ENCODE measurements at regions not wholly inside any gene's neighbourhood (a gene's known extent, or its start where the extent isn't known, plus 50 kb on each side); places are given as distances from the start of the nearest gene placed in this dataset.

DNA sequence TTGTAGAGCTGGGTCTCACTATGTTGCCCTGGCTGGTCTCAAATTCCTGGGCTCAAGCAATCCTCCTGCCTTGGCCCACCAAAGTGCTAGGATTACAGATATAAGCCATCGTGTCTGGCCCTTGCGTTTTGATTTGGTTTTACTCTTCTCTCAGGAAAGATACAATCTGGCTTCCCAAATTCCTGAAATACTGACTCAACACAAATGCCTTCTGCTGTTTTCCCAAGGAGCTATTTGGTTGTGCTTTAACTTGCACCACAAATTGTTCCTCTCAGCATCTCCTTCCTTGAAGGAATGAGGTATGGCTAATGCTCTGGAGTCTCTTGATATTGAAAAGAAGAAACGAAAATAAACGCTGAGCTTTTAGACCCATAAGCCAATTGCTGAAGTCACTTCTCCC lies 110.0 kb upstream of the PAX6 start:
- Histone ChIP-seq H3K4me3 (no peak overlapping the region), H3K36me3 (no peaks in the 10 kb centered on the region), H3K9me3 (ENCODE audit: low read depth) (no peaks in the 10 kb centered on the region), H3K4me1 (ENCODE audit: low read depth) (no peaks in the 10 kb centered on the region), H3K27ac (no peak overlapping the region), H3K27me3 (peaks cover 25% of the 10 kb centered on the region)
- peak in 1 of 2 donors; percentile 34 for DNase-seq (ENCODE audit: low read depth in 1 of 2, low spot score in 1 of 2)
- TF ChIP-seq, protein P1, sequence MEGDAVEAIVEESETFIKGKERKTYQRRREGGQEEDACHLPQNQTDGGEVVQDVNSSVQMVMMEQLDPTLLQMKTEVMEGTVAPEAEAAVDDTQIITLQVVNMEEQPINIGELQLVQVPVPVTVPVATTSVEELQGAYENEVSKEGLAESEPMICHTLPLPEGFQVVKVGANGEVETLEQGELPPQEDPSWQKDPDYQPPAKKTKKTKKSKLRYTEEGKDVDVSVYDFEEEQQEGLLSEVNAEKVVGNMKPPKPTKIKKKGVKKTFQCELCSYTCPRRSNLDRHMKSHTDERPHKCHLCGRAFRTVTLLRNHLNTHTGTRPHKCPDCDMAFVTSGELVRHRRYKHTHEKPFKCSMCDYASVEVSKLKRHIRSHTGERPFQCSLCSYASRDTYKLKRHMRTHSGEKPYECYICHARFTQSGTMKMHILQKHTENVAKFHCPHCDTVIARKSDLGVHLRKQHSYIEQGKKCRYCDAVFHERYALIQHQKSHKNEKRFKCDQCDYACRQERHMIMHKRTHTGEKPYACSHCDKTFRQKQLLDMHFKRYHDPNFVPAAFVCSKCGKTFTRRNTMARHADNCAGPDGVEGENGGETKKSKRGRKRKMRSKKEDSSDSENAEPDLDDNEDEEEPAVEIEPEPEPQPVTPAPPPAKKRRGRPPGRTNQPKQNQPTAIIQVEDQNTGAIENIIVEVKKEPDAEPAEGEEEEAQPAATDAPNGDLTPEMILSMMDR (IDR thresholded peaks at IDR 0.05; ENCODE audit: low read depth, low read length): no peak

DNA sequence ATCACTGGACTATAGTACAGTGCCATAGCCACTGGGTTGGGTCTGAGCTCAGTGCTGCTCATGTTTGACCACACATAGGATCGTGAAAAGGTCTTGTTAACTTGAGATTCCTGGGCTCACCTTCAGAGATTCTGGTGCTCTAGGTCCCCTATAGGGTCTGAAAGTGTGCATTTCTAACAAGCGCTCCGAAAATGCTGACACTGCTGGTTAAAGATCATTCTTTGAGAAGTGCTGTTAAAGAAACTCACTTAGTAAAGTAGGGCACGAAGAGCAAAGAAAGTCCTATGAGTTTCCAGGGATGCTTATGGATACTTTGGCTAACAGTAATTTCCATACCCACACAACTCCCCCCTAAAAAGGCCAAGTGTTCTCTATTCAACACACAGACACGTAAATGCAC lies 108.1 kb upstream of the PAX6 start:
- H3K4me1 ChIP-seq (ENCODE audit: low read depth): no peaks in the 10 kb centered on the region
- H3K27ac ChIP-seq: no peak overlapping the region
- no peak for DNase-seq (ENCODE audit: low read depth in 1 of 2, low spot score in 1 of 2)
- TF ChIP-seq, protein P1 (IDR thresholded peaks at IDR 0.05; ENCODE audit: low read depth, low read length): no peak
- H3K36me3 ChIP-seq: no peaks in the 10 kb centered on the region
- no peak overlapping the region for H3K4me3 ChIP-seq
- no peaks in the 10 kb centered on the region for H3K9me3 ChIP-seq (ENCODE audit: low read depth)
- peaks cover 25% of the 10 kb centered on the region for H3K27me3 ChIP-seq

DNA sequence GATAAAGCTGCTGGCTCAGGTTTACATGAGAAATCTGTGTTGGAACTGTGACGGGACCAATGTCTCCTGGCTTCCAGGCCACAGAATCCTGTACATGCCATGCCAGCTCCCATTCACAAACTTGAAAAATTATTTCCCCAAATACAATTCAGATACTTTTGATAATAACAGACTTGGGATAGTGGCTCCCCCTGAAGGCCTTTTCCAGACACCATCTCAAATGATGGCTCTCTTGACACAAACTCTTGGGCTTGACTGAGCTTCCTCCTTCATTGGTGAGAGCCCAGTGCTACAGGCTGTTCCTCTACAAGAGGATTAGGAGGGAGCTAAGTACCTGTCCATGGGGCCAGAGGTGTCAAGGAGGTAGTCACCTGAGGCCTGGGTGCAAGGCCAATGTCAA lies 104.7 kb upstream of the PAX6 start:
- H3K4me3 ChIP-seq: no peak overlapping the region
- H3K9me3 ChIP-seq (ENCODE audit: low read depth): no peaks in the 10 kb centered on the region
- TF ChIP-seq, protein P1 (IDR thresholded peaks at IDR 0.05; ENCODE audit: low read depth, low read length): no peak
- H3K27me3 ChIP-seq: peaks cover 28% of the 10 kb centered on the region
- H3K27ac ChIP-seq: no peak overlapping the region
- H3K36me3 ChIP-seq: no peaks in the 10 kb centered on the region
- no peaks in the 10 kb centered on the region for H3K4me1 ChIP-seq (ENCODE audit: low read depth)
- no peak for DNase-seq (ENCODE audit: low read depth in 1 of 2, low spot score in 1 of 2)

DNA sequence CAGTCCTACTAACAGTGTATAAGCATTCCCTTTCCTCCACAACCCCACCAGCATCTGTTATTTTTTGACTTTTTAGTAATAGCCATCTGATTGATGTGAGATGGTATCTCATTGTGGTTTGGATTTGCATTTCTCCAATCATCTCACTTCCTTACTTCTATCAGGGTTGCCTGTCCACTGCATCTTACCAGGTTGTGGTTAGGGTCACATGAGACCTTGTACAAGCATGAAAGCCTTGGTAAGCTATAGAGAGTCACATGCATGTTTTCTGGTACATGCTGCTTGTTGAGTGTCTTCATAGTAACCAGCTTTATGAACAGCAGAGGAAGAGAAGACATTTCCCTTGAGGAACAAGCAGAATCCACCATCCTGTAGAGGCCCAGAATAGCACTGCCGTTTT lies 102.9 kb upstream of the PAX6 start:
- DNase-seq (ENCODE audit: low read depth in 1 of 2, low spot score in 1 of 2): no peak
- Histone ChIP-seq H3K9me3 (ENCODE audit: low read depth) (no peaks in the 10 kb centered on the region), H3K4me3 (no peak overlapping the region), H3K27me3 (peaks cover 22% of the 10 kb centered on the region), H3K27ac (no peak overlapping the region), H3K4me1 (ENCODE audit: low read depth) (no peaks in the 10 kb centered on the region), H3K36me3 (no peaks in the 10 kb centered on the region)
- TF ChIP-seq, protein P1 (IDR thresholded peaks at IDR 0.05; ENCODE audit: low read depth, low read length): no peak

GRCh38 chr11:31912808-31913207 lies 101.7 kb upstream of the PAX6 start:
- H3K4me1 ChIP-seq (ENCODE audit: low read depth): no peaks in the 10 kb centered on the region
- H3K27ac ChIP-seq: no peak overlapping the region
- peaks cover 18% of the 10 kb centered on the region for H3K27me3 ChIP-seq
- TF ChIP-seq, protein P1 (IDR thresholded peaks at IDR 0.05; ENCODE audit: low read depth, low read length): no peak
- no peak overlapping the region for H3K4me3 ChIP-seq
- H3K36me3 ChIP-seq: no peaks in the 10 kb centered on the region
- peak in 1 of 2 donors; percentile 1 for DNase-seq (ENCODE audit: low read depth in 1 of 2, low spot score in 1 of 2)
- H3K9me3 ChIP-seq (ENCODE audit: low read depth): no peaks in the 10 kb centered on the region

Data from cardiac muscle cell (in vitro differentiated cells and primary cell).